Stimulated activated CD4-positive, alpha-beta T cell treated with anti-CD3 and anti-CD28 coated beads, Interleukin-12 subunit alpha, Interleukin-12 subunit beta, amount 100 ng/mL, for 48 hours (primary cell): ENCODE measurements at regions not wholly inside any gene's neighbourhood (a gene's known extent, or its start where the extent isn't known, plus 50 kb on each side); places are given as distances from the start of the nearest gene placed in this dataset.
"Not testable (repeated sequence)": the region's sequence is repeated elsewhere in the genome, so short reads cannot be mapped to it uniquely, and the experiment has no call there.

Experiments used
- DNase-seq, 3 donors: peaks; one replicate each; pipeline ENCODE4 v3.0.0-alpha.2; 2020; ENCODE audit warnings: low read depth in 2 of 3, low spot score in 1 of 3

GRCh38 chr5:113652161-113652560 is 138.7 kb downstream of the YTHDC2 start:
- DNase-seq: no peak

GRCh38 chr5:113654828-113655227 is 141.3 kb downstream of the YTHDC2 start:
- DNase-seq: no peak

GRCh38 chr5:113660206-113660605 is 146.7 kb downstream of the YTHDC2 start:
- no peak for DNase-seq

GRCh38 chr5:113660706-113661250 is 147.3 kb downstream of the YTHDC2 start:
- no peak for DNase-seq

- DNase-seq: peak in 2 of 3 donors; percentile 7 to 24
Measured at GRCh38 chr5:113663879-113664541, 150.5 kb downstream of the YTHDC2 start.

- DNase-seq: no peak
Measured at GRCh38 chr5:113673041-113673440, 159.5 kb downstream of the YTHDC2 start.

- DNase-seq: no peak
Measured at GRCh38 chr5:113675166-113675565, 161.7 kb downstream of the YTHDC2 start.

- no peak for DNase-seq
Measured at GRCh38 chr5:113678202-113678601, 164.7 kb downstream of the YTHDC2 start.

GRCh38 chr5:113678924-113679575 is 165.6 kb downstream of the YTHDC2 start:
- peak in 2 of 3 donors; percentile 2 to 17 for DNase-seq

- DNase-seq: no peak
Measured at GRCh38 chr5:113680534-113680933, 167.0 kb downstream of the YTHDC2 start.

GRCh38 chr5:113682497-113683136 is 169.1 kb downstream of the YTHDC2 start:
- DNase-seq: no peak

- no peak for DNase-seq
Measured at GRCh38 chr5:113683211-113683610, 169.7 kb downstream of the YTHDC2 start.

- no peak for DNase-seq
Measured at GRCh38 chr5:113686599-113686998, 173.1 kb downstream of the YTHDC2 start.

- DNase-seq: no peak
Measured at GRCh38 chr5:113689647-113690046, 176.2 kb downstream of the YTHDC2 start.

- no peak for DNase-seq
Measured at GRCh38 chr5:113692466-113692865, 179.0 kb downstream of the YTHDC2 start.

- DNase-seq: no peak
Measured at GRCh38 chr5:113692891-113693457, 179.5 kb downstream of the YTHDC2 start.

GRCh38 chr5:113693701-113694100 is 180.2 kb downstream of the YTHDC2 start:
- no peak for DNase-seq

- no peak for DNase-seq
Measured at GRCh38 chr5:113694576-113694975, 181.1 kb downstream of the YTHDC2 start.

GRCh38 chr5:113703266-113703665 is 189.8 kb downstream of the YTHDC2 start:
- DNase-seq: no peak

- no peak for DNase-seq
Measured at GRCh38 chr5:113705657-113706056, 192.2 kb downstream of the YTHDC2 start.

GRCh38 chr5:113713051-113713450 is 199.6 kb downstream of the YTHDC2 start:
- DNase-seq: no peak

GRCh38 chr5:113715921-113716320 is 202.4 kb downstream of the YTHDC2 start:
- DNase-seq: not testable (repeated sequence)
